H1 (cell line): ENCODE measurements at regions not wholly inside any gene's neighbourhood (a gene's known extent, or its start where the extent isn't known, plus 50 kb on each side); places are given as distances from the start of the nearest gene placed in this dataset.

Source experiments
- CTCF ChIA-PET: fragments of 300-600 bp; sonication (Branson Sonifier 250); formaldehyde crosslinking; loops from one replicate; lab custom pipeline; 2021; ENCODE audit not compliant: partially characterized antibody; lab: Charles Lee
- POLR2A ChIA-PET: fragments of 300-600 bp; sonication (Branson Sonifier 250); formaldehyde crosslinking; loops from one replicate; lab custom pipeline; 2021; ENCODE audit warnings: inconsistent platforms; ENCODE audit not compliant: partially characterized antibody; lab: Charles Lee
- DNase-seq, 2 experiments: peaks; one replicate each; pipeline versions ENCODE4 v3.0.0 to v3.0.0-alpha.2; 2010 to 2022; ENCODE audit warnings: low spot score in 2 of 2, low read depth in 1 of 2, mixed read lengths in 1 of 2
- FAIRE-seq: peaks from 2 replicates; lab custom pipeline; 2011; peaks lifted over from hg19 to GRCh38; lab: Jason Lieb, UNC
- H2AFZ ChIP-seq: 2 replicates; pipeline ENCODE4 v1.8.1; 2012; ENCODE audit warnings: low read length, inconsistent platforms
- H2AK5ac ChIP-seq: 2 replicates; pipeline ENCODE4 v1.6.1; 2013; ENCODE audit warnings: low read depth, low read length
- H2BK120ac ChIP-seq: replicated peaks from 2 replicates; pipeline ENCODE3; 2013; ENCODE audit warnings: low read depth, low read length, inconsistent platforms
- H2BK12ac ChIP-seq: 2 replicates; pipeline ENCODE4 v1.6.1; 2013; ENCODE audit warnings: low read depth, low read length
- H2BK15ac ChIP-seq: 2 replicates; pipeline ENCODE4 v1.6.1; 2013; ENCODE audit warnings: low read length
- H2BK20ac ChIP-seq: 2 replicates; pipeline ENCODE4 v1.6.1; 2013; ENCODE audit warnings: low read length
- H2BK5ac ChIP-seq: 2 replicates; pipeline ENCODE4 v1.6.1; 2013; ENCODE audit warnings: low read depth, low read length
- H3K14ac ChIP-seq: 2 replicates; pipeline ENCODE4 v1.6.1; 2013; ENCODE audit warnings: inconsistent platforms; ENCODE audit not compliant: insufficient read length
- H3K18ac ChIP-seq: 2 replicates; pipeline ENCODE4 v1.6.1; 2013; ENCODE audit warnings: low read length; ENCODE audit errors: extremely low read depth
- H3K23ac ChIP-seq: 2 replicates; pipeline ENCODE4 v1.6.1; 2013; ENCODE audit warnings: inconsistent platforms; ENCODE audit not compliant: insufficient read length
- H3K23me2 ChIP-seq: 2 replicates; pipeline ENCODE4 v1.6.1; 2013; ENCODE audit warnings: low read depth, low read length
- H3K27ac ChIP-seq: 2 replicates; pipeline ENCODE4 v1.6.1; 2011; ENCODE audit warnings: low read depth, low read length, inconsistent platforms
- H3K27me3 ChIP-seq, 4 experiments: replicated peaks in 1 of 4; 1 replicate in 1 of 4; 2 replicates in 3 of 4; pipeline versions ENCODE4 v1.6.1 to v1.8.1; 2011 to 2013; ENCODE audit warnings: low read length in 3 of 4, mild to moderate bottlenecking in 3 of 4, inconsistent platforms in 2 of 4, mixed read lengths in 2 of 4, moderate library complexity in 1 of 4; ENCODE audit not compliant: control insufficient read depth in 3 of 4, insufficient read depth in 3 of 4; ENCODE audit errors: extremely low read depth in 1 of 4
- H3K36me3 ChIP-seq, 4 experiments: 2 replicates each; pipeline versions ENCODE4 v1.6.1 to v1.8.1; 2011 to 2013; ENCODE audit warnings: mild to moderate bottlenecking in 4 of 4, low read length in 3 of 4, moderate library complexity in 2 of 4, control low read depth in 1 of 4, inconsistent platforms in 1 of 4; ENCODE audit not compliant: insufficient read depth in 4 of 4, control insufficient read depth in 2 of 4
- H3K4ac ChIP-seq: replicated peaks from 2 replicates; pipeline ENCODE3; 2013; ENCODE audit warnings: low read length, low read depth, mixed read lengths, inconsistent platforms; ENCODE audit not compliant: insufficient read length
- H3K4me1 ChIP-seq, 4 experiments: replicated peaks in 1 of 4; 1 replicate in 1 of 4; 2 replicates in 3 of 4; pipeline versions ENCODE4 v1.6.1 to v1.8.1; 2011 to 2013; ENCODE audit warnings: low read length in 3 of 4, inconsistent platforms in 2 of 4, mixed read lengths in 1 of 4; ENCODE audit not compliant: insufficient read depth in 4 of 4, control insufficient read depth in 3 of 4
- H3K4me2 ChIP-seq, 2 experiments: 2 replicates each; pipeline versions ENCODE4 v1.6.1 to v1.8.1; 2011 to 2013; ENCODE audit warnings: low read depth in 2 of 2, low read length in 2 of 2, control low read depth in 1 of 2, inconsistent platforms in 1 of 2, mild to moderate bottlenecking in 1 of 2; ENCODE audit not compliant: insufficient read depth in 1 of 2
- H3K4me3 ChIP-seq, 4 experiments: fragments of 200-600, 300-600 bp in 1 of 4; sonication (generic), shearing (Covaris generic), sonication (Bioruptor Twin) in 1 of 4; 2 replicates each; pipeline versions ENCODE4 v1.5.1 to v1.8.1; 2011 to 2016; ENCODE audit warnings: low read length in 4 of 4, low read depth in 3 of 4, control low read depth in 2 of 4, inconsistent platforms in 2 of 4, mild to moderate bottlenecking in 2 of 4, mixed read lengths in 1 of 4, moderate library complexity in 1 of 4; ENCODE audit not compliant: insufficient read depth in 2 of 4; ENCODE audit errors: extremely low read depth in 1 of 4
- H3K56ac ChIP-seq: replicated peaks from 2 replicates; pipeline ENCODE3; 2013; ENCODE audit warnings: low read depth, mild to moderate bottlenecking, mixed read lengths, low read length, inconsistent platforms; ENCODE audit not compliant: insufficient read length
- H3K79me1 ChIP-seq: 2 replicates; pipeline ENCODE4 v1.6.1; 2013; ENCODE audit warnings: low read depth, low read length, control low read depth
- H3K79me2 ChIP-seq, 2 experiments: 2 replicates each; pipeline versions ENCODE4 v1.6.1 to v1.8.1; 2012 to 2013; ENCODE audit warnings: low read length in 2 of 2, mild to moderate bottlenecking in 2 of 2, inconsistent platforms in 1 of 2; ENCODE audit not compliant: insufficient read depth in 2 of 2, control insufficient read depth in 1 of 2
- H3K9ac ChIP-seq, 4 experiments: replicated peaks in 1 of 4; 1 replicate in 1 of 4; 2 replicates in 3 of 4; pipeline versions ENCODE4 v1.6.1 to v1.8.1; 2011 to 2013; ENCODE audit warnings: low read depth in 3 of 4, low read length in 3 of 4, control low read depth in 2 of 4, mild to moderate bottlenecking in 2 of 4, moderate library complexity in 2 of 4, inconsistent platforms in 1 of 4; ENCODE audit errors: extremely low read depth in 1 of 4
- H3K9me3 ChIP-seq, 2 experiments: 2 replicates each; pipeline versions ENCODE4 v1.6.1 to v1.8.1; 2012 to 2013; ENCODE audit warnings: mild to moderate bottlenecking in 2 of 2, moderate library complexity in 2 of 2, control low read depth in 1 of 2, inconsistent platforms in 1 of 2, low read depth in 1 of 2, low read length in 1 of 2, mixed read lengths in 1 of 2; ENCODE audit not compliant: insufficient read depth in 2 of 2
- H4K20me1 ChIP-seq, 2 experiments: replicated peaks in 1 of 2; 2 replicates each; pipeline versions ENCODE3 to v1.8.1; 2011 to 2013; ENCODE audit warnings: inconsistent platforms in 2 of 2, low read length in 2 of 2, mild to moderate bottlenecking in 1 of 2; ENCODE audit not compliant: insufficient read depth in 2 of 2, control insufficient read depth in 1 of 2
- H4K5ac ChIP-seq: 2 replicates; pipeline ENCODE4 v1.6.1; 2013; ENCODE audit warnings: low read length, low read depth, mixed read lengths, inconsistent platforms; ENCODE audit not compliant: insufficient read length
- H4K8ac ChIP-seq: 2 replicates; pipeline ENCODE4 v1.8.0; 2013; ENCODE audit warnings: mild to moderate bottlenecking, moderate library complexity, low read length, inconsistent platforms; ENCODE audit not compliant: insufficient read depth; ENCODE audit errors: extremely low read depth
- H4K91ac ChIP-seq: replicated peaks from 2 replicates; pipeline ENCODE3; 2013; ENCODE audit warnings: low read length, mixed read lengths, inconsistent platforms; ENCODE audit not compliant: insufficient read length
- ATF2 ChIP-seq: IDR thresholded peaks from 2 replicates; pipeline ENCODE4 v1.6.1; 2012; ENCODE audit warnings: low read length, inconsistent platforms
- BACH1 ChIP-seq: IDR thresholded peaks from 2 replicates; pipeline ENCODE4 v1.6.1; 2012; ENCODE audit warnings: low read length, improper control_type of control experiment
- CHD2 ChIP-seq: IDR thresholded peaks from 2 replicates; pipeline ENCODE4 v1.6.1; 2012; ENCODE audit warnings: low read length, improper control_type of control experiment
- EP300 ChIP-seq, 2 experiments: IDR thresholded peaks; 1 replicate in 1 of 2; 2 replicates in 1 of 2; pipeline ENCODE4 v1.6.1; 2011 to 2012; ENCODE audit warnings: low read depth in 2 of 2, low read length in 2 of 2, mild to moderate bottlenecking in 2 of 2, borderline replicate concordance in 1 of 2, inconsistent platforms in 1 of 2, moderate library complexity in 1 of 2
- FOSL1 ChIP-seq: IDR thresholded peaks from 2 replicates; pipeline ENCODE4 v1.6.1; 2011; ENCODE audit warnings: mild to moderate bottlenecking, low read depth, low read length, moderate library complexity; ENCODE audit not compliant: insufficient read depth
- GTF2F1 ChIP-seq: IDR thresholded peaks from 2 replicates; pipeline ENCODE4 v1.6.1; 2012; ENCODE audit warnings: low read depth, low read length, improper control_type of control experiment, borderline replicate concordance
- HDAC2 ChIP-seq, 2 experiments: fragments of 300-600 bp in 1 of 2; sonication (generic) in 1 of 2; IDR thresholded peaks; 2 replicates each; pipeline ENCODE4 v1.6.1; 2011 to 2012; ENCODE audit warnings: low read depth in 2 of 2, low read length in 2 of 2, mild to moderate bottlenecking in 2 of 2, moderate library complexity in 2 of 2, borderline replicate concordance in 1 of 2, inconsistent platforms in 1 of 2
- KDM1A ChIP-seq: fragments of 200-600, 300-600 bp; sonication (generic); IDR thresholded peaks from 2 replicates; pipeline ENCODE4 v1.7.1; 2016; ENCODE audit warnings: mild to moderate bottlenecking, low read length, borderline replicate concordance
- POLR2AphosphoS5 ChIP-seq: IDR thresholded peaks from 2 replicates; pipeline ENCODE4 v1.6.1; 2011; ENCODE audit warnings: low read depth, low read length
- RNF2 ChIP-seq: fragments of 200-900, 300-1000 bp; sonication (generic); IDR thresholded peaks from 2 replicates; pipeline ENCODE4 v1.7.1; 2016; ENCODE audit warnings: borderline replicate concordance, low read depth, mild to moderate bottlenecking, antibody characterized with exemption, low read length; ENCODE audit not compliant: poor library complexity, severe bottlenecking; ENCODE audit errors: missing control alignments
- SIN3A ChIP-seq, 2 experiments: IDR thresholded peaks in 1 of 2; conservative IDR thresholded peaks in 1 of 2; 2 replicates each; pipeline ENCODE4 v1.6.1; 2011 to 2012; ENCODE audit warnings: low read length in 2 of 2, improper control_type of control experiment in 1 of 2, low read depth in 1 of 2, mild to moderate bottlenecking in 1 of 2
- SRF ChIP-seq: IDR thresholded peaks from 2 replicates; pipeline ENCODE4 v1.6.1; 2011; ENCODE audit warnings: mild to moderate bottlenecking, low read depth, low read length, moderate library complexity
- SUZ12 ChIP-seq: fragments of 200-600 bp; sonication (generic); IDR thresholded peaks from 2 replicates; pipeline ENCODE4 v1.6.1; 2012; ENCODE audit warnings: mild to moderate bottlenecking, inconsistent platforms, low read length, moderate library complexity, mixed read lengths

GRCh38 chr19:34856052-34856451 is 70.7 kb upstream of the ZNF30 start:
- H2AFZ ChIP-seq, result no peak overlapping the region
- 0 out of 7 replicates have a peak, but pooled peaks cover 0 to 2% (median 0%) of the 10 kb centered on the region in 4 experiments for H3K4me1 ChIP-seq
- no peak overlapping the region for H3K4ac ChIP-seq
- no peak overlapping the region for H2AK5ac ChIP-seq
- no peak overlapping the region for H3K14ac ChIP-seq
- ChIA-PET CTCF (interaction anchor here (1.6 kb wide), 1 partner anchor 18 kb away, joined by 5 read pairs; no protein-coding TSS in a partner anchor), POLR2A (no interaction called here)
- H3K4me3 ChIP-seq, result no peak overlapping the region
- no peak for DNase-seq
- H4K8ac ChIP-seq, result no peak overlapping the region
- H4K91ac ChIP-seq, result no peak overlapping the region
- H2BK5ac ChIP-seq, result no peak overlapping the region
- peaks cover 0 to 1% of the 10 kb centered on the region in 2 experiments for H4K20me1 ChIP-seq
- no peak overlapping the region for H3K23ac ChIP-seq
- no peak overlapping the region for H4K5ac ChIP-seq
- H2BK20ac ChIP-seq, result no peak overlapping the region
- H3K27me3 ChIP-seq, result no peaks in the 10 kb centered on the region
- H3K36me3 ChIP-seq, result no peaks in the 10 kb centered on the region
- H2BK15ac ChIP-seq, result no peak overlapping the region
- H3K79me2 ChIP-seq, result no peaks in the 10 kb centered on the region; a peak in 1 of 4 replicates
- no peak overlapping the region for H2BK120ac ChIP-seq
- H3K4me2 ChIP-seq, result no peak overlapping the region
- H2BK12ac ChIP-seq, result no peak overlapping the region
- H3K23me2 ChIP-seq, result no peaks in the 10 kb centered on the region
- H3K9ac ChIP-seq, result no peak overlapping the region
- H3K27ac ChIP-seq, result no peak overlapping the region
- no peaks in the 10 kb centered on the region for H3K79me1 ChIP-seq
- H3K18ac ChIP-seq, result no peak overlapping the region
- H3K56ac ChIP-seq, result no peak overlapping the region
- H3K9me3 ChIP-seq, result no peaks in the 10 kb centered on the region
- FAIRE-seq, result no peak
- TF ChIP-seq ATF2 (no peak), CHD2 (no peak), SUZ12 (no peak), GTF2F1 (no peak), RNF2 (no peak), KDM1A (no peak), POLR2AphosphoS5 (no peak), SRF (no peak), SIN3A (conservative IDR thresholded peaks at IDR 0.05 in 1 of 2, IDR thresholded peaks at IDR 0.05 in 1 of 2; ENCODE audit: low read depth in 1 of 2, low read length in 2 of 2) (no peak), FOSL1 (no peak), HDAC2 (IDR thresholded peaks at IDR 0.05; ENCODE audit: borderline replicate concordance in 1 of 2, low read depth in 2 of 2, low read length in 2 of 2) (no peak), EP300 (IDR thresholded peaks at IDR 0.05; ENCODE audit: borderline replicate concordance in 1 of 2, low read depth in 2 of 2, low read length in 2 of 2) (no peak), BACH1 (no peak)
